K562 (cell line): ENCODE measurements at regions not wholly inside any gene's neighbourhood (a gene's known extent, or its start where the extent isn't known, plus 50 kb on each side); places are given as distances from the start of the nearest gene placed in this dataset.

ENCODE experiments used
- ATAC-seq: fragments of 200-7000 bp; cut with Tn5 transposase; 3 replicates; pipeline ENCODE4 v1.9.1; 2020; ENCODE audit warnings: moderate library complexity
- BruUV-seq: library from RNA; stranded (reverse); fragments of 400-500 nt; replicated peaks from 2 replicates; lab custom pipeline; 2021; lab: Mats Ljungman, UMichigan
- CTCF ChIA-PET: fragments of 300-600 bp; formaldehyde crosslinking; extraction: SDS; loops from one replicate; lab custom pipeline; 2021; ENCODE audit warnings: low intra/inter-chr PET ratio; lab: Yijun Ruan, JAX
- POLR2A ChIA-PET: fragments of 300-600, 350-650 bp; sonication (Branson Sonifier 250); formaldehyde crosslinking; extraction: SDS; loops from one replicate; lab custom pipeline; 2021; ENCODE audit warnings: antibody characterized with exemption, inconsistent platforms; lab: Yijun Ruan, JAX
- DNase-seq, 4 experiments: peaks; one replicate each; pipeline versions ENCODE4 v3.0.0 to v3.0.0-alpha.2; 2011 to 2018; ENCODE audit warnings: low spot score in 3 of 4, mixed read lengths in 3 of 4; ENCODE audit errors: extremely low read depth in 1 of 4
- FAIRE-seq: peaks from 2 replicates; lab custom pipeline; 2011; peaks lifted over from hg19 to GRCh38; lab: Jason Lieb, UNC
- H2AFZ ChIP-seq: 2 replicates; pipeline ENCODE4 v1.6.0; 2011; ENCODE audit warnings: low read depth, low read length, control low read depth, inconsistent platforms
- H3K27ac ChIP-seq: fragments of 200-600 bp; 3 replicates; pipeline ENCODE4 v1.8.0; 2011; ENCODE audit warnings: low read depth, mild to moderate bottlenecking, control low read depth, inconsistent platforms, low read length, moderate library complexity, mixed read lengths; ENCODE audit errors: extremely low read depth
- H3K27me3 ChIP-seq, 2 experiments: fragments of 300-600 bp in 1 of 2; 2 replicates in 1 of 2; 3 replicates in 1 of 2; pipeline versions ENCODE4 v1.6.0 to v1.8.0; 2011; ENCODE audit warnings: inconsistent platforms in 2 of 2, low read length in 2 of 2, mild to moderate bottlenecking in 1 of 2, mixed read lengths in 1 of 2, moderate library complexity in 1 of 2; ENCODE audit not compliant: control insufficient read depth in 2 of 2, insufficient read depth in 2 of 2
- H3K36me3 ChIP-seq: fragments of 300-600 bp; 3 replicates; pipeline ENCODE4 v1.8.0; 2011; ENCODE audit warnings: mild to moderate bottlenecking, low read length, inconsistent platforms; ENCODE audit not compliant: control insufficient read depth, insufficient read depth
- H3K4me1 ChIP-seq, 2 experiments: fragments of 200-600 bp in 1 of 2; replicated peaks in 1 of 2; 2 replicates in 1 of 2; 3 replicates in 1 of 2; pipeline versions ENCODE4 v1.5.1 to v1.8.0; 2011; ENCODE audit warnings: inconsistent platforms in 2 of 2, low read length in 2 of 2, mild to moderate bottlenecking in 1 of 2, mixed read lengths in 1 of 2, moderate library complexity in 1 of 2; ENCODE audit not compliant: control insufficient read depth in 2 of 2, insufficient read depth in 2 of 2
- H3K4me2 ChIP-seq: 2 replicates; pipeline ENCODE4 v1.6.1; 2011; ENCODE audit warnings: low read length, control low read depth, inconsistent platforms, mixed read lengths; ENCODE audit not compliant: insufficient read depth
- H3K4me3 ChIP-seq: fragments of 200-600 bp; sonication (generic), shearing (Covaris generic); 2 replicates; pipeline ENCODE4 v1.5.1; 2016; ENCODE audit warnings: control low read depth, inconsistent platforms
- H3K79me2 ChIP-seq: fragments of 200-600 bp; 3 replicates; pipeline ENCODE4 v1.8.0; 2011; ENCODE audit warnings: low read length, inconsistent platforms; ENCODE audit not compliant: control insufficient read depth, insufficient read depth
- H3K9ac ChIP-seq, 2 experiments: 2 replicates each; pipeline versions ENCODE4 v1.6.0 to v1.6.1; 2011; ENCODE audit warnings: low read depth in 2 of 2, low read length in 2 of 2, control low read depth in 1 of 2, inconsistent platforms in 1 of 2, mild to moderate bottlenecking in 1 of 2, mixed read lengths in 1 of 2; ENCODE audit not compliant: insufficient read depth in 1 of 2
- H3K9me1 ChIP-seq: one replicate; pipeline ENCODE4 v1.6.0; 2011; ENCODE audit warnings: inconsistent platforms, mild to moderate bottlenecking, low read length, moderate library complexity; ENCODE audit not compliant: control insufficient read depth, insufficient read depth
- H3K9me3 ChIP-seq: replicated peaks from 2 replicates; pipeline ENCODE4 v1.5.1; 2011; ENCODE audit warnings: low read depth, low read length, inconsistent platforms; ENCODE audit not compliant: control insufficient read depth, insufficient read depth
- H4K20me1 ChIP-seq: replicated peaks from 2 replicates; pipeline ENCODE4 v1.6.1; 2011; ENCODE audit warnings: low read length, inconsistent platforms, mixed read lengths; ENCODE audit not compliant: control insufficient read depth, insufficient read depth
- ATF7 ChIP-seq: fragments of 450-650 bp; IDR thresholded peaks from 2 replicates; pipeline ENCODE4 v1.7.1; 2014; ENCODE audit warnings: mild to moderate bottlenecking, moderate library complexity
- GATAD2B ChIP-seq: fragments of 450-650 bp; IDR thresholded peaks from 2 replicates; pipeline ENCODE4 v1.6.1; 2017; ENCODE audit warnings: mild to moderate bottlenecking, borderline replicate concordance
- KLF10 ChIP-seq: fragments of 250-450 bp; sonication (Bioruptor Pico); IDR thresholded peaks from 2 replicates; pipeline ENCODE4 v1.6.1; 2021; ENCODE audit warnings: matching md5 sums
- MITF ChIP-seq: IDR thresholded peaks from 2 replicates; pipeline ENCODE4 v1.6.1; 2014; ENCODE audit warnings: antibody characterized with exemption
- SMAD1 ChIP-seq: fragments of 150-350 bp; IDR thresholded peaks from 2 replicates; pipeline ENCODE4 v1.6.1; 2014; ENCODE audit warnings: low read length, low read depth; ENCODE audit not compliant: partially characterized antibody
- TBL1XR1 ChIP-seq, 2 experiments: IDR thresholded peaks; 2 replicates each; pipeline ENCODE4 v1.6.1; 2012; ENCODE audit warnings: improper control_type of control experiment in 2 of 2, low read length in 2 of 2, mild to moderate bottlenecking in 1 of 2
- ZC3H11A ChIP-seq: IDR thresholded peaks from 2 replicates; pipeline ENCODE4 v1.6.1; 2012; ENCODE audit warnings: low read depth, low read length, improper control_type of control experiment
- ZNF239 ChIP-seq: fragments of 250-450 bp; sonication (Bioruptor Pico); IDR thresholded peaks from 2 replicates; pipeline ENCODE4 v1.4.0; 2020; ENCODE audit warnings: mild to moderate bottlenecking
- WGBS: fragments of 100-300 bp; shearing (Covaris generic); methylation state at CpG from one replicate; pipeline ENCODE4 v1.1.6; 2016; ENCODE audit warnings: low coverage, mixed read lengths; ENCODE audit not compliant: insufficient coverage; ENCODE audit errors: missing lambda C conversion rate; 5-methylcytosine and 5-hydroxymethylcytosine counted together
- in situ Hi-C: fragments of 300-500 bp; cut with MboI; formaldehyde crosslinking; loops from 4 replicates; pipeline ENCODE4 v1.15.0; 2018; ENCODE audit warnings: inconsistent platforms, mixed read lengths
- intact Hi-C: fragments of 100-400 bp; cut with micrococcal nuclease; formaldehyde crosslinking; loops from 2 replicates; pipeline ENCODE4 v1.14.2; 2022

- 0% methylated on average over 2 of the region's 2 CpGs for WGBS
- H3K27ac ChIP-seq = no peak overlapping the region
- TF ChIP-seq SMAD1 (no peak), KLF10 (no peak), GATAD2B (no peak), TBL1XR1 (IDR thresholded peaks at IDR 0.05; ENCODE audit: low read length in 2 of 2) (no peak), MITF (no peak), ATF7 (no peak), ZC3H11A (no peak), ZNF239 (no peak)
These were observed 113.1 kb downstream of the RHOU start for GRCh38 chr1:228848406-228848805.

More at GRCh38 chr1:228848406-228848805, 113.1 kb downstream of the RHOU start:
- H3K4me2 ChIP-seq = no peak overlapping the region
- BruUV-seq = no TSS peak
- DNase-seq (no peak), FAIRE-seq (no peak), ATAC-seq (no peak)
- no peaks in the 10 kb centered on the region for H3K27me3 ChIP-seq
- H3K9ac ChIP-seq = no peak overlapping the region
- no peaks in the 10 kb centered on the region for H3K36me3 ChIP-seq
- H3K9me3 ChIP-seq = no peaks in the 10 kb centered on the region
- intact Hi-C loops = no loop called here
- no peak overlapping the region for H2AFZ ChIP-seq
- no peaks in the 10 kb centered on the region for H3K4me1 ChIP-seq
- CTCF ChIA-PET = no interaction called here
- in situ Hi-C loops = no loop called here
- H3K79me2 ChIP-seq = no peaks in the 10 kb centered on the region
- no peaks in the 10 kb centered on the region for H3K9me1 ChIP-seq
- no peaks in the 10 kb centered on the region for H4K20me1 ChIP-seq
- H3K4me3 ChIP-seq = no peak overlapping the region
- POLR2A ChIA-PET = interaction anchor here (0.6 to 1.2 kb wide), 4 partner anchors 10 to 70 kb away, joined by 3 to 4 read pairs (median 3); no protein-coding TSS in a partner anchor
